ENCODE measurements at regions not wholly inside any gene's neighbourhood (a gene's known extent, or its start where the extent isn't known, plus 50 kb on each side); places are given as distances from the start of the nearest gene placed in this dataset.

DNA sequence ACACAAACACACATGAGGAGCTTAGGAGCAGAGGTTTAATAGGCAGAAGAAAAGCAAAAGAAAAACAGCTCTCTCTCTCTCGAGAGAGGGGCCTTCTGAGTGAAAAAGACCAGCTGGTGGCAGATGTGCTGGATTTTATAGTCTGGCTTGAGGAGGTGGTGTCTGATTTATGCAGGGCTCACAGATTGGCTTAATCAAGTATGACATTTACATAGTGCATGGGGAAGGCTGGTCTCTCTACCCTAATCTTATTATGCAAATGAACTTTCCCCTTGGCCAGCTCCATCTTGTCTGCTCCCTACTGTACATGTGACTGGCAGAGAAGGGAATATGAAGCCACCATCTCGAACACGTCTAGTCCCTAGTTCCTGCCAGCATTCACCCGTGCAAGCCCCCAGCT, 219.5 kb upstream of the ZNF804B start:
- CTCF ChIA-PET = no interaction called here
- POLR2A ChIA-PET = no interaction called here
- intact Hi-C loops (cut with micrococcal nuclease) = no loop called here
- FAIRE-seq = no peak
- no peak for DNase-seq (ENCODE audit: low read depth, low spot score)
- Histone ChIP-seq H4K20me1 (replicated peaks; ENCODE audit: control insufficient read depth, extremely low read depth, insufficient read depth, low read length) (no peaks in the 10 kb centered on the region), H3K79me2 (ENCODE audit: control insufficient read depth, insufficient read depth, low read length) (no peaks in the 10 kb centered on the region), H3K4me2 (ENCODE audit: insufficient read depth, low read length) (no peak overlapping the region), H2AFZ (ENCODE audit: low read depth, low read length) (no peak overlapping the region), H3K36me3 (ENCODE audit: control insufficient read depth in 2 of 2, extremely low read depth in 1 of 2, insufficient read depth in 2 of 2, low read length in 2 of 2) (no peaks in the 10 kb centered on the region), H3K27ac (ENCODE audit: insufficient read depth, low read depth, low read length) (no peak overlapping the region), H3K4me1 (ENCODE audit: control insufficient read depth, extremely low read depth, insufficient read depth, low read length) (no peaks in the 10 kb centered on the region), H3K9me3 (replicated peaks; ENCODE audit: control insufficient read depth, insufficient read depth, low read length) (no peaks in the 10 kb centered on the region), H3K27me3 (ENCODE audit: control insufficient read depth in 2 of 2, insufficient read depth in 2 of 2, low read length in 2 of 2) (no peaks in the 10 kb centered on the region), H3K4me3 (replicated peaks in 1 of 3; ENCODE audit: insufficient read depth in 1 of 3, low read depth in 1 of 3, low read length in 3 of 3) (no peak overlapping the region), H3K9me1 (replicated peaks; ENCODE audit: control insufficient read depth, extremely low read depth, insufficient read depth, low read length) (no peaks in the 10 kb centered on the region), H3K9ac (replicated peaks; ENCODE audit: extremely low read depth, insufficient read depth, low read length) (no peak overlapping the region)
- no TSS peak for BruUV-seq (replicated peaks)
- dilution Hi-C loops (cut with MboI; ENCODE audit: extremely low pct_ligation_motif_present, low sequenced_read_pairs) = no loop called here
- no peak for TF ChIP-seq JUN (IDR thresholded peaks at IDR 0.05; ENCODE audit: borderline replicate concordance, insufficient read depth, insufficient read length, low read depth)
- no peak for TF ChIP-seq POLR2AphosphoS5 (IDR thresholded peaks at IDR 0.05; ENCODE audit: insufficient read depth, low read depth, low read length)
- no peak for TF ChIP-seq EZH2 (IDR thresholded peaks at IDR 0.05; ENCODE audit: borderline replicate concordance, low read depth, low read length, severe bottlenecking)
- TF ChIP-seq, protein P1, sequence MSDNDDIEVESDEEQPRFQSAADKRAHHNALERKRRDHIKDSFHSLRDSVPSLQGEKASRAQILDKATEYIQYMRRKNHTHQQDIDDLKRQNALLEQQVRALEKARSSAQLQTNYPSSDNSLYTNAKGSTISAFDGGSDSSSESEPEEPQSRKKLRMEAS (IDR thresholded peaks at IDR 0.05; ENCODE audit: insufficient read depth, insufficient read length) = no peak
- TF ChIP-seq FOS (IDR thresholded peaks at IDR 0.05; ENCODE audit: borderline replicate concordance, insufficient read depth, low read length) = no peak
- no peak for TF ChIP-seq GATA2 (IDR thresholded peaks at IDR 0.05; ENCODE audit: insufficient read depth, insufficient read length, low read depth, low read length)
- TF ChIP-seq MYC (IDR thresholded peaks at IDR 0.05; ENCODE audit: low read depth, low read length) = no peak
- no peak for TF ChIP-seq POLR2A (IDR thresholded peaks at IDR 0.05; ENCODE audit: low read depth, low read length)
- TF ChIP-seq CTCF (IDR thresholded peaks at IDR 0.05; ENCODE audit: extremely low read depth in 1 of 2, insufficient read depth in 1 of 2, low read depth in 1 of 2, low read length in 2 of 2) = no peak
